ENCODE measurements at regions not wholly inside any gene's neighbourhood (a gene's known extent, or its start where the extent isn't known, plus 50 kb on each side); places are given as distances from the start of the nearest gene placed in this dataset.

- H3K36me3 ChIP-seq (replicated peaks; ENCODE audit: control insufficient read depth, insufficient read depth, low read length): no peaks in the 10 kb centered on the region
- no peak overlapping the region for H3K4me3 ChIP-seq (ENCODE audit: insufficient read depth, low read depth, low read length)
- DNase-seq: no peak
- H3K27me3 ChIP-seq (ENCODE audit: control insufficient read depth, insufficient read depth, low read length): no peaks in the 10 kb centered on the region
Measured at GRCh38 chr22:49151256-49152126, 676.2 kb downstream of the BRD1 start.

GRCh38 chr22:49150801-49151221 is 676.9 kb downstream of the BRD1 start:
- no peaks in the 10 kb centered on the region for H3K27me3 ChIP-seq (ENCODE audit: control insufficient read depth, insufficient read depth, low read length)
- DNase-seq: no peak
- no peak overlapping the region for H3K4me3 ChIP-seq (ENCODE audit: insufficient read depth, low read depth, low read length)
- no peaks in the 10 kb centered on the region for H3K36me3 ChIP-seq (replicated peaks; ENCODE audit: control insufficient read depth, insufficient read depth, low read length)

GRCh38 chr22:49149721-49150608 is 677.7 kb downstream of the BRD1 start:
- peak; percentile 74 for DNase-seq
- H3K4me3 ChIP-seq (ENCODE audit: insufficient read depth, low read depth, low read length): no peak overlapping the region
- H3K27me3 ChIP-seq (ENCODE audit: control insufficient read depth, insufficient read depth, low read length): no peaks in the 10 kb centered on the region
- no peaks in the 10 kb centered on the region for H3K36me3 ChIP-seq (replicated peaks; ENCODE audit: control insufficient read depth, insufficient read depth, low read length)

- no peak overlapping the region for H3K4me3 ChIP-seq (ENCODE audit: insufficient read depth, low read depth, low read length)
- H3K27me3 ChIP-seq (ENCODE audit: control insufficient read depth, insufficient read depth, low read length): no peaks in the 10 kb centered on the region
- H3K36me3 ChIP-seq (replicated peaks; ENCODE audit: control insufficient read depth, insufficient read depth, low read length): no peaks in the 10 kb centered on the region
- DNase-seq: no peak
Measured at GRCh38 chr22:49148895-49149418, 678.7 kb downstream of the BRD1 start.

- Histone ChIP-seq H3K27me3 (ENCODE audit: control insufficient read depth, insufficient read depth, low read length) (no peaks in the 10 kb centered on the region), H3K4me3 (ENCODE audit: insufficient read depth, low read depth, low read length) (no peak overlapping the region), H3K36me3 (replicated peaks; ENCODE audit: control insufficient read depth, insufficient read depth, low read length) (no peaks in the 10 kb centered on the region)
- no peak for DNase-seq
Measured at GRCh38 chr22:49147617-49148175, 680.0 kb downstream of the BRD1 start.

- Histone ChIP-seq H3K27me3 (ENCODE audit: control insufficient read depth, insufficient read depth, low read length) (no peaks in the 10 kb centered on the region), H3K36me3 (replicated peaks; ENCODE audit: control insufficient read depth, insufficient read depth, low read length) (no peaks in the 10 kb centered on the region), H3K4me3 (ENCODE audit: insufficient read depth, low read depth, low read length) (no peak overlapping the region)
- no peak for DNase-seq
Measured at GRCh38 chr22:49147171-49147570, 680.5 kb downstream of the BRD1 start.

GRCh38 chr22:49146511-49146910 is 681.2 kb downstream of the BRD1 start:
- DNase-seq: no peak
- H3K36me3 ChIP-seq (replicated peaks; ENCODE audit: control insufficient read depth, insufficient read depth, low read length): no peaks in the 10 kb centered on the region
- no peaks in the 10 kb centered on the region for H3K27me3 ChIP-seq (ENCODE audit: control insufficient read depth, insufficient read depth, low read length)
- H3K4me3 ChIP-seq (ENCODE audit: insufficient read depth, low read depth, low read length): no peak overlapping the region

- DNase-seq: no peak
- H3K4me3 ChIP-seq (ENCODE audit: insufficient read depth, low read depth, low read length): no peak overlapping the region
- H3K36me3 ChIP-seq (replicated peaks; ENCODE audit: control insufficient read depth, insufficient read depth, low read length): no peaks in the 10 kb centered on the region
- H3K27me3 ChIP-seq (ENCODE audit: control insufficient read depth, insufficient read depth, low read length): no peaks in the 10 kb centered on the region
Measured at GRCh38 chr22:49143812-49144211, 683.9 kb downstream of the BRD1 start.

GRCh38 chr22:49142891-49143290 is 684.8 kb downstream of the BRD1 start:
- Histone ChIP-seq H3K27me3 (ENCODE audit: control insufficient read depth, insufficient read depth, low read length) (no peaks in the 10 kb centered on the region), H3K36me3 (replicated peaks; ENCODE audit: control insufficient read depth, insufficient read depth, low read length) (no peaks in the 10 kb centered on the region), H3K4me3 (ENCODE audit: insufficient read depth, low read depth, low read length) (no peak overlapping the region)
- DNase-seq: peak; percentile 22

- no peak overlapping the region for H3K4me3 ChIP-seq (ENCODE audit: insufficient read depth, low read depth, low read length)
- H3K27me3 ChIP-seq (ENCODE audit: control insufficient read depth, insufficient read depth, low read length): no peaks in the 10 kb centered on the region
- DNase-seq: peak; percentile 18
- H3K36me3 ChIP-seq (replicated peaks; ENCODE audit: control insufficient read depth, insufficient read depth, low read length): no peaks in the 10 kb centered on the region
Measured at GRCh38 chr22:49142296-49142695, 685.4 kb downstream of the BRD1 start.

GRCh38 chr22:49141761-49142160 is 685.9 kb downstream of the BRD1 start:
- no peaks in the 10 kb centered on the region for H3K36me3 ChIP-seq (replicated peaks; ENCODE audit: control insufficient read depth, insufficient read depth, low read length)
- peak; percentile 31 for DNase-seq
- no peaks in the 10 kb centered on the region for H3K27me3 ChIP-seq (ENCODE audit: control insufficient read depth, insufficient read depth, low read length)
- H3K4me3 ChIP-seq (ENCODE audit: insufficient read depth, low read depth, low read length): no peak overlapping the region

- DNase-seq: peak; percentile 62
- H3K36me3 ChIP-seq (replicated peaks; ENCODE audit: control insufficient read depth, insufficient read depth, low read length): no peaks in the 10 kb centered on the region
- no peak overlapping the region for H3K4me3 ChIP-seq (ENCODE audit: insufficient read depth, low read depth, low read length)
- no peaks in the 10 kb centered on the region for H3K27me3 ChIP-seq (ENCODE audit: control insufficient read depth, insufficient read depth, low read length)
Measured at GRCh38 chr22:49140911-49141665, 686.6 kb downstream of the BRD1 start.

- Histone ChIP-seq H3K27me3 (ENCODE audit: control insufficient read depth, insufficient read depth, low read length) (no peaks in the 10 kb centered on the region), H3K36me3 (replicated peaks; ENCODE audit: control insufficient read depth, insufficient read depth, low read length) (no peaks in the 10 kb centered on the region), H3K4me3 (ENCODE audit: insufficient read depth, low read depth, low read length) (no peak overlapping the region)
- DNase-seq: peak; percentile 46
Measured at GRCh38 chr22:49139492-49140151, 688.1 kb downstream of the BRD1 start.

Measured in H7 (cell line).